GM23338 (cell line): ENCODE measurements at regions not wholly inside any gene's neighbourhood (a gene's known extent, or its start where the extent isn't known, plus 50 kb on each side); places are given as distances from the start of the nearest gene placed in this dataset.

Experiments used
- CREB1 ChIP-seq: fragments of 250-450 bp; sonication (Bioruptor Pico); IDR thresholded peaks from 2 replicates; pipeline ENCODE4 v1.5.0; 2020; ENCODE audit warnings: low read depth, mild to moderate bottlenecking, moderate library complexity
- EZH2 ChIP-seq: fragments of 200-600 bp; sonication (generic); IDR thresholded peaks from one replicate; pipeline ENCODE4 v1.8.0; 2017; ENCODE audit warnings: antibody characterized with exemption, mild to moderate bottlenecking, low read depth; ENCODE audit not compliant: unreplicated experiment
- JUNB ChIP-seq: IDR thresholded peaks from one replicate; pipeline ENCODE4 v1.6.1; 2016; ENCODE audit warnings: antibody characterized with exemption; ENCODE audit not compliant: unreplicated experiment
- POLR2AphosphoS5 ChIP-seq: IDR thresholded peaks from 2 replicates; pipeline ENCODE4 v1.6.1; 2016; ENCODE audit warnings: antibody characterized with exemption, low read depth
- TF ChIP-seq, protein P1 (sequence below), 2 experiments: fragments of 200-600 bp in 1 of 2; sonication (generic) in 1 of 2; conservative IDR thresholded peaks; 2 replicates each; pipeline versions ENCODE4 v1.5.1 to v1.6.1; 2016 to 2017; ENCODE audit warnings: antibody characterized with exemption in 2 of 2, low read depth in 2 of 2, mild to moderate bottlenecking in 2 of 2, moderate library complexity in 1 of 2
- TF ChIP-seq, protein P2 (sequence below): IDR thresholded peaks from one replicate; pipeline ENCODE4 v1.6.1; 2018; ENCODE audit warnings: antibody characterized with exemption; ENCODE audit not compliant: unreplicated experiment
- TF ChIP-seq, protein P3 (sequence below): IDR thresholded peaks from 2 replicates; pipeline ENCODE4 v1.6.1; 2016; ENCODE audit warnings: antibody characterized with exemption

DNA sequence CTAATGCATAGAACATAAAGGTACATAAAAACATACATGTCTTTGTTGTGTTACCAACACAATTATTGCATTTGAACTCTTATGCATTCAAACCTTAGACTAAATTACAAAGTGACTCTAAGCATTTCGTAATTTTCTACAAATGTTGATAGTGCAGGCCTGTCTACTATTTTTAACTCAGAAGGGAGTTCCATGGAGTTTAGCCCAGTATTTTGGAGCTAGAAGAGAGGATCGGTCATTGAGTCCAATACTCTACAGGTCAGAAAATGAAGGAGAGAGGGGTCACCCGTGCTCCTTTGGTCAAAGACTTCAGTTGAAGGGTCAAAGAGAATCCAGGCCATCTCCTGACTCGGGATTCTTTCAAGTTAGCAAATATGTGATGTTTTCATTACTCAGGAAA lies 55.3 kb upstream of the SRRM3 start:
- TF ChIP-seq POLR2AphosphoS5 (no peak), EZH2 (no peak), CREB1 (no peak), JUNB (no peak)
- TF ChIP-seq, protein P1, sequence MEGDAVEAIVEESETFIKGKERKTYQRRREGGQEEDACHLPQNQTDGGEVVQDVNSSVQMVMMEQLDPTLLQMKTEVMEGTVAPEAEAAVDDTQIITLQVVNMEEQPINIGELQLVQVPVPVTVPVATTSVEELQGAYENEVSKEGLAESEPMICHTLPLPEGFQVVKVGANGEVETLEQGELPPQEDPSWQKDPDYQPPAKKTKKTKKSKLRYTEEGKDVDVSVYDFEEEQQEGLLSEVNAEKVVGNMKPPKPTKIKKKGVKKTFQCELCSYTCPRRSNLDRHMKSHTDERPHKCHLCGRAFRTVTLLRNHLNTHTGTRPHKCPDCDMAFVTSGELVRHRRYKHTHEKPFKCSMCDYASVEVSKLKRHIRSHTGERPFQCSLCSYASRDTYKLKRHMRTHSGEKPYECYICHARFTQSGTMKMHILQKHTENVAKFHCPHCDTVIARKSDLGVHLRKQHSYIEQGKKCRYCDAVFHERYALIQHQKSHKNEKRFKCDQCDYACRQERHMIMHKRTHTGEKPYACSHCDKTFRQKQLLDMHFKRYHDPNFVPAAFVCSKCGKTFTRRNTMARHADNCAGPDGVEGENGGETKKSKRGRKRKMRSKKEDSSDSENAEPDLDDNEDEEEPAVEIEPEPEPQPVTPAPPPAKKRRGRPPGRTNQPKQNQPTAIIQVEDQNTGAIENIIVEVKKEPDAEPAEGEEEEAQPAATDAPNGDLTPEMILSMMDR (conservative IDR thresholded peaks at IDR 0.05; ENCODE audit: low read depth in 2 of 2) = no peak
- TF ChIP-seq, protein P2, sequence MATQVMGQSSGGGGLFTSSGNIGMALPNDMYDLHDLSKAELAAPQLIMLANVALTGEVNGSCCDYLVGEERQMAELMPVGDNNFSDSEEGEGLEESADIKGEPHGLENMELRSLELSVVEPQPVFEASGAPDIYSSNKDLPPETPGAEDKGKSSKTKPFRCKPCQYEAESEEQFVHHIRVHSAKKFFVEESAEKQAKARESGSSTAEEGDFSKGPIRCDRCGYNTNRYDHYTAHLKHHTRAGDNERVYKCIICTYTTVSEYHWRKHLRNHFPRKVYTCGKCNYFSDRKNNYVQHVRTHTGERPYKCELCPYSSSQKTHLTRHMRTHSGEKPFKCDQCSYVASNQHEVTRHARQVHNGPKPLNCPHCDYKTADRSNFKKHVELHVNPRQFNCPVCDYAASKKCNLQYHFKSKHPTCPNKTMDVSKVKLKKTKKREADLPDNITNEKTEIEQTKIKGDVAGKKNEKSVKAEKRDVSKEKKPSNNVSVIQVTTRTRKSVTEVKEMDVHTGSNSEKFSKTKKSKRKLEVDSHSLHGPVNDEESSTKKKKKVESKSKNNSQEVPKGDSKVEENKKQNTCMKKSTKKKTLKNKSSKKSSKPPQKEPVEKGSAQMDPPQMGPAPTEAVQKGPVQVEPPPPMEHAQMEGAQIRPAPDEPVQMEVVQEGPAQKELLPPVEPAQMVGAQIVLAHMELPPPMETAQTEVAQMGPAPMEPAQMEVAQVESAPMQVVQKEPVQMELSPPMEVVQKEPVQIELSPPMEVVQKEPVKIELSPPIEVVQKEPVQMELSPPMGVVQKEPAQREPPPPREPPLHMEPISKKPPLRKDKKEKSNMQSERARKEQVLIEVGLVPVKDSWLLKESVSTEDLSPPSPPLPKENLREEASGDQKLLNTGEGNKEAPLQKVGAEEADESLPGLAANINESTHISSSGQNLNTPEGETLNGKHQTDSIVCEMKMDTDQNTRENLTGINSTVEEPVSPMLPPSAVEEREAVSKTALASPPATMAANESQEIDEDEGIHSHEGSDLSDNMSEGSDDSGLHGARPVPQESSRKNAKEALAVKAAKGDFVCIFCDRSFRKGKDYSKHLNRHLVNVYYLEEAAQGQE = no peak
- TF ChIP-seq, protein P3, sequence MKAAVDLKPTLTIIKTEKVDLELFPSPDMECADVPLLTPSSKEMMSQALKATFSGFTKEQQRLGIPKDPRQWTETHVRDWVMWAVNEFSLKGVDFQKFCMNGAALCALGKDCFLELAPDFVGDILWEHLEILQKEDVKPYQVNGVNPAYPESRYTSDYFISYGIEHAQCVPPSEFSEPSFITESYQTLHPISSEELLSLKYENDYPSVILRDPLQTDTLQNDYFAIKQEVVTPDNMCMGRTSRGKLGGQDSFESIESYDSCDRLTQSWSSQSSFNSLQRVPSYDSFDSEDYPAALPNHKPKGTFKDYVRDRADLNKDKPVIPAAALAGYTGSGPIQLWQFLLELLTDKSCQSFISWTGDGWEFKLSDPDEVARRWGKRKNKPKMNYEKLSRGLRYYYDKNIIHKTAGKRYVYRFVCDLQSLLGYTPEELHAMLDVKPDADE = no peak
